ENCODE measurements at regions not wholly inside any gene's neighbourhood (a gene's known extent, or its start where the extent isn't known, plus 50 kb on each side); places are given as distances from the start of the nearest gene placed in this dataset.

- TF ChIP-seq RAD21 (IDR thresholded peaks at IDR 0.05; ENCODE audit: low read length) = no peak
- no peak for TF ChIP-seq SMC3 (IDR thresholded peaks at IDR 0.05; ENCODE audit: low read depth, low read length)
- no peak for TF ChIP-seq CTCF (conservative IDR thresholded peaks at IDR 0.05; ENCODE audit: low read depth, low read length)
- TF ChIP-seq MXI1 (IDR thresholded peaks at IDR 0.05; ENCODE audit: borderline replicate concordance, low read depth, low read length) = no peak
- TF ChIP-seq CHD1 (IDR thresholded peaks at IDR 0.05; ENCODE audit: low read depth, low read length) = no peak
- no peak for TF ChIP-seq FOS (IDR thresholded peaks at IDR 0.05; ENCODE audit: low read depth, low read length)
- no peak for TF ChIP-seq RCOR1 (IDR thresholded peaks at IDR 0.05; ENCODE audit: insufficient replicate concordance, low read length)
These were observed 357.5 kb upstream of the CADM2 start for GRCh38 chr3:84601303-84601702.

Data from IMR-90 (cell line).